Myocyte (in vitro differentiated cells): ENCODE measurements at regions not wholly inside any gene's neighbourhood (a gene's known extent, or its start where the extent isn't known, plus 50 kb on each side); places are given as distances from the start of the nearest gene placed in this dataset.
A peak's percentile ranks its signal among the peaks of the same experiment; 100 is the strongest.

Experiments
- DNase-seq: peaks from one replicate; pipeline ENCODE4 v3.0.0-alpha.2; 2012; ENCODE audit warnings: low read depth

DNA sequence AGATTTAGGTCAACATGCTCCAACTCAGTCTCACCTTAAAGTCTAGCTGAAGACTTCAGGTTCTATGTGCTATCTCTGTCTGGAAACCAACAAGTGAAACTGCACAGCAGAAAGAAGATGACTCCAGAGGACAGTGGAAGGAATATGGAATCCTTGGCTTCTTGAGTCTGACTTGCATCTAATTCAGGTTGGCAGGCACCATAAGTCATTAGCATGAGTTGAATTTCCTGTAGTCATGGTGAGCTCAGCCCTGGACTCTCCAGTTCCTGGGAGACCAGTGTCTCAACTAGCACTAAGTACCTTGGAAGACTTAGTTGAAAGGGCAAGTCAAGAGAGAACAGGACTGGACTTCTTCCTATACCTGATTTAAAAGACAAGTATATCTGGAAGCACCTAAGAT is 129.7 kb downstream of the DTWD1 start:
- DNase-seq = no peak

DNA sequence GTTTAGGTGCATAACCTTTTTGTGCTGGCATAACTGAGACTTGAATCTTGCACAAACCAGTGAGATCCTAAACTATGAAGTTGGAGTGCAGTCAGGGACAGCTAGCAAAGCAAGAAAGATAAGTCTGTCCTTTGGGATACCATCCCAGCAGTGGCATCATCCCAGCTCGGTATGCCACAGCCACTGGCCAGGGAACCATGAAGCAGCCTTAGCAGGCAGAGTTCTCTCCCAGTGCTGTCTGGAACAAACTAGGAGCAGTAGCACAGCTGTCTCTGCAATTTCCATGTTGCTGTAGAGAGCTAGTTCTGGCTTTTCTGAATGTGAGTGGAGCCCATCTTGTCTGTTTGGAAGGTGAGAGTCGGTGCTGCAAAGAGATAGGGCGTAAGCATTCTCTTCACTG is 130.3 kb downstream of the DTWD1 start:
- DNase-seq = peak; percentile 63

DNA sequence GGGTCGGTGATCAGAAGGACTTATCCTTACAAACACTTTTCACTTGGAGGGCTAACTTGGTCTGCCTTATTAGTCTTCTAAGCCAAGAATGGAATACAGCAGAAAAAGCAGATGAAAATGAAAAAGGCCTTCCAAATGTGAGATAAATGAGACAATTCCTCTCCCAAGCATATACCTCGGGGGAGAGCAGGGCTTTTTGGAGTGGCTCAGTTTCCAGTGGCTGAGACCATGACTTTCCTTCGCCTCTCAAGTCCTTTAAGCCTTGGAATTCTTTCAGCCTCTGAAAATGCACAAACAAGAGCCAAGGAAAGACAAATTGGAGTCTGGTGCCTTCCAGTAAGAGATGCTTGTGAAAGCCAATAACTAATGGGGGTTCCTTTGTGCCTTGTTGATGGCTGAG is 130.9 kb downstream of the DTWD1 start:
- DNase-seq = no peak

DNA sequence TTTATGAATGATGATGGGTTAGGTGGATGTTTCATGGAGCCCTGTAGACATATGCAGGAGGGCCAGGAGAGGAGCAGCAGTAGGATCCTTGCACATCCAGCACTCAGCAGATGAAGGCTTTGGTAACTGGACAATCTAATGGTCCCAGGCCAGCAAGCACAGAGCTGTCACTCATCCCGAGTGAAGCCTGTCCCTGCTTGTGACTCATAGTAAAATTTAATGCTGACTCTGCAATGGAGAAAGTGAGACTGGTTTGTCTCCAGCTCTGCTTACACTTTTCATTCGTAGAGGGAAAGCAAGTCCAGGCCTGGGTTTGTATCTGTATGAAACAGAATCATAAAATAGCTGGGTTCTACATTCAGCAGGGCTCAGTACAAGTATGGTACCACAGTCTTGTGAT is 131.7 kb downstream of the DTWD1 start:
- DNase-seq = no peak

DNA sequence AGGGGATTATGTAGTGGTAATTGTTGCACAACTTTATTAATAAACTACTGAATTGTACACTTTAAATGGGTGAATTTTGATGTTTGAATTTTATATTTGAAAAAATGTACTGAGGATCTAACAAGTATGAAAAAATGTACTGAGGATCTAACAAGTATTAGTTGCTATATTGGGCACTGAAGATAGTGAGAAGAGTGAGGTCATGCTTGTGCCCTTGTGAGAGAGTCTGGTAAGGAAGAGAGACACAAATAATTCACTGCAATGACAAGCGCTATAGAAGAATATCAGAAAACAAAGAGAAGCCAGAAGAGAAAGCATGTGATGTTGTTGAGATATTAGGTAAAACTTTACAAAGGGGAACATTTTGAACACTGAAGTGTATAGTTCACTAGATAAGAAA is 137.6 kb downstream of the DTWD1 start:
- DNase-seq = no peak

DNA sequence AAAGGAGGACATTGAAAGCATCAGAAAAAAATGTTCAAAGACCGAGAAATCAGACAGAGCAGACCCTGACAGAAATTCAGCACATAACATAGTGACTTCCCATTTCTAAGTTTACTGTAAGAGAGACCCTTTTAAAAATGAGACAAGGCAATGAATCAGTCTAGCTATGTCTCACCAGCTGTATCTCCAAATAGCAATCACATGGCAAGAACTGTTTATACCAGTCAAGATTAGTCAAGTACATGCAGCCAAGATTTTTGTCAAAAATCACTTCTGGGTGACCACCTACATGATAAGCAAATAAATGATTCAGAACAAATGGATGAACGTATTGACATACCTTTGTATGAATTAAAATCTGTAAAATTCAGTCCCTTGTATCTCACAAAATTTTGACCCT is 138.0 kb downstream of the DTWD1 start:
- peak; percentile 24 for DNase-seq

DNA sequence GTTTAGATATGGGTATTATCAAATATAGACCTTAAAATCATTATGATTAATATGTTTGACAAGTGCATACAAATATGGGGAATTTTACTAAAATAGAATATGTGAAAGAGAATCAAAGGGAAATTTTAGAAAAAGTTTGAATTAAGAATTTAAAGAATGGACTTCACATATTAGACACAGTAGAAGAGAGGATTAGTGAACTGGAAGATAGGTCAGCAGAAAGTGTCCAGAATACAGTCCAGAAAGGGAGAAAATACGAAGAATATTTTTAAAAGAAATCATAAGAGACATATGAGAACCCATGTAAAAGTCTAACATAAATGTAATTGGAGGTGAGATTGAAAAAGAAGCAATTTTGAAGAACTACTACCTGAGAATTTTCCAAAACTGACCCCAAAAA is 139.9 kb downstream of the DTWD1 start:
- no peak for DNase-seq

DNA sequence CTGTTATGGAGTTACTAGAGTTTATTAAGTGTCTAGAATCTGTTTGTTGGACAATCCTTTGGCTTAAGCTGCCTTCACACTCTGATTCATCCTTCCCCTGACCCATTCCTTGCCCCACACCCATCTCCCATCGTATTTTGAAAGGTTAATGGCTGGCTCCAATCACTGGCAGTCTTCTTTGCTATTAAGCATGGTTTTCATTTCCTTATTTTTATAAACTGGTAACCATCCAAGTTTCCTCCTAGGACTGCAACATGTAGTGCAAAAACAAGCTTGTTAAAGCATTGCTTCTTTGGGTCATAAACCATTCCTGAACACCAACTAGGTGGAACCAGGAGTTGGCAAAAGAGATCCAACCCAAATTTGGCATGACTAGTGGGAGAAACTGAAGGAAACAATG is 148.4 kb downstream of the DTWD1 start:
- DNase-seq = no peak

DNA sequence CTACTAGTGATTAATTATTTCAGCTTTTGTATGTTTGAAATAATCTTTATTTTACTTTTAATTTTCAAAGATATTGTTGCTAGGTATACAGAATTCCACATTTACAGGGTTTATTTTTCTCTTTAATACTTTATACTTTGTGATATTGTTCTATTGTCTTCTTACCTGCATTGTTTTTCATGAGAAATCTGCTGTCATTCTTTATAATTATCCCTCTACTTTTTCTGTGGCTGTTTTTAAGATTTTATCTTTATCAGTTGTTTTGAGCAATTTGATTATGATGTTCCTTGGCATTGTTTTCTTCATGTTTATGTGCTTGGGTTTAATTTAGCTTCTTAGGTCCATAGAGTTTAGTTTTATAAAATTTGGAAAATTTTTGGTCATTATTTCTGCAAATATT is 168.6 kb downstream of the DTWD1 start:
- no peak for DNase-seq

DNA sequence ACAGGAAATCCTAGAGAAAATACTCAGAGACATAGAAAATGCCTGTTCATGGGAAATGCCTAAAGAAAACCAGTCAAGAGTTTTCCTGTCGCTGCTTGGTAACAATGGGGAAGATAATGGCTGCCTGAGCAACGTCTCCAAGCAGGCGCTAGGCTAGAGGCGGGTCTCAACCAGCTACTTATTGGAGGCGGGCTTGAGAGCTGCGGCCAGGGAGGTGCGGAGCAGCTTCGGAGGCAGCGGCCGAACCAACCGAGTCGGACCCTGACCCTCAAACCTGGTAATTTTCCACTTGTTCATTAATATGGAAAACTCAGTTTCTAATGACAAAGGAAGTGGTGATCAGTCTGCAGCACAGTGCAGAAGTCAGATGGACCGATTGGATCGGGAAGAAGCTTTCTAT is 173.1 kb downstream of the DTWD1 start:
- no peak for DNase-seq

DNA sequence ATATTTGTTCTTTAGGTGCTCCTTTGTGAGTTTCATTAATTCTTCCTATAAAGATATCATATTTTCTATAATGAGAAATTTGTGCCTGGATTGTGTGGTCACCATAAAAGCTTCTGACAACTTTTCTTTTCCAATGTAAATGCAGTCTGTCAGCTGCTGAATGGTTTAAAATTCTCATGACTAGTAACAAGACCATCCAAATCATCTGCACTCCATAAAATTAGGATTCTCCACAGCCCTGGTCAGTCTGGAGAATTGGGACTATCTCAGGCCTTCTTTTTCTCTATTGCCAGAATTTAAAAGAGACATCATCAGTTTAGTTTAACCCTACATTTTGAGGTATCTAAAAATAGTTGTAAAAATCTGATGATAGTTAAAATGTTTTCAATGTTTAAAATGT is 180.9 kb downstream of the DTWD1 start:
- no peak for DNase-seq
